IPS DF 4.7 (cell line): ENCODE measurements at regions not wholly inside any gene's neighbourhood (a gene's known extent, or its start where the extent isn't known, plus 50 kb on each side); places are given as distances from the start of the nearest gene placed in this dataset.
"Not testable (repeated sequence)": the region's sequence is repeated elsewhere in the genome, so short reads cannot be mapped to it uniquely, and the experiment has no call there.

Experiments used
- DNase-seq: peaks from one replicate; pipeline ENCODE4 v3.0.0-alpha.2; 2013; ENCODE audit warnings: low spot score; ENCODE audit errors: extremely low read depth

- DNase-seq, result no peak
Observed at GRCh38 chr1:57599236-57599994, 175.6 kb upstream of the DAB1 start.

GRCh38 chr1:57597036-57597435 lies 173.2 kb upstream of the DAB1 start:
- no peak for DNase-seq

GRCh38 chr1:57594002-57594401 lies 170.1 kb upstream of the DAB1 start:
- DNase-seq, result no peak

- DNase-seq, result no peak
Observed at GRCh38 chr1:57591842-57592241, 168.0 kb upstream of the DAB1 start.

GRCh38 chr1:57590978-57591377 lies 167.1 kb upstream of the DAB1 start:
- no peak for DNase-seq

- DNase-seq, result no peak
Observed at GRCh38 chr1:57586842-57587241, 163.0 kb upstream of the DAB1 start.

GRCh38 chr1:57578680-57579079 lies 154.8 kb upstream of the DAB1 start:
- DNase-seq, result no peak

- DNase-seq, result no peak
Observed at GRCh38 chr1:57578099-57578498, 154.2 kb upstream of the DAB1 start.

- DNase-seq, result no peak
Observed at GRCh38 chr1:57576756-57577155, 152.9 kb upstream of the DAB1 start.

- DNase-seq, result no peak
Observed at GRCh38 chr1:57572016-57572415, 148.2 kb upstream of the DAB1 start.

- not testable (repeated sequence) for DNase-seq
Observed at GRCh38 chr1:57558066-57558465, 134.2 kb upstream of the DAB1 start.

- DNase-seq, result no peak
Observed at GRCh38 chr1:57553666-57554065, 129.8 kb upstream of the DAB1 start.

- DNase-seq, result no peak
Observed at GRCh38 chr1:57551476-57551875, 127.6 kb upstream of the DAB1 start.

- no peak for DNase-seq
Observed at GRCh38 chr1:57550092-57550491, 126.2 kb upstream of the DAB1 start.

- DNase-seq, result no peak
Observed at GRCh38 chr1:57549300-57549699, 125.4 kb upstream of the DAB1 start.

- DNase-seq, result no peak
Observed at GRCh38 chr1:57546549-57547330, 122.9 kb upstream of the DAB1 start.

- DNase-seq, result no peak
Observed at GRCh38 chr1:57544345-57544744, 120.5 kb upstream of the DAB1 start.

- no peak for DNase-seq
Observed at GRCh38 chr1:57536749-57537423, 113.0 kb upstream of the DAB1 start.

GRCh38 chr1:57532299-57532698 lies 108.4 kb upstream of the DAB1 start:
- DNase-seq, result no peak

GRCh38 chr1:57530911-57531260 lies 107.0 kb upstream of the DAB1 start:
- DNase-seq, result not testable (repeated sequence)

- no peak for DNase-seq
Observed at GRCh38 chr1:57530206-57530910, 106.5 kb upstream of the DAB1 start.

- no peak for DNase-seq
Observed at GRCh38 chr1:57522575-57522974, 98.7 kb upstream of the DAB1 start.
